K562 (cell line): ENCODE measurements at regions not wholly inside any gene's neighbourhood (a gene's known extent, or its start where the extent isn't known, plus 50 kb on each side); places are given as distances from the start of the nearest gene placed in this dataset.

Source experiments
- ATAC-seq: fragments of 200-7000 bp; cut with Tn5 transposase; 3 replicates; pipeline ENCODE4 v1.9.1; 2020; ENCODE audit warnings: moderate library complexity
- BruUV-seq: library from RNA; stranded (reverse); fragments of 400-500 nt; replicated peaks from 2 replicates; lab custom pipeline; 2021; lab: Mats Ljungman, UMichigan
- CTCF ChIA-PET: fragments of 300-600 bp; formaldehyde crosslinking; extraction: SDS; loops from one replicate; lab custom pipeline; 2021; ENCODE audit warnings: low intra/inter-chr PET ratio; lab: Yijun Ruan, JAX
- POLR2A ChIA-PET: fragments of 300-600, 350-650 bp; sonication (Branson Sonifier 250); formaldehyde crosslinking; extraction: SDS; loops from one replicate; lab custom pipeline; 2021; ENCODE audit warnings: antibody characterized with exemption, inconsistent platforms; lab: Yijun Ruan, JAX
- DNase-seq, 4 experiments: peaks; one replicate each; pipeline versions ENCODE4 v3.0.0 to v3.0.0-alpha.2; 2011 to 2018; ENCODE audit warnings: low spot score in 3 of 4, mixed read lengths in 3 of 4; ENCODE audit errors: extremely low read depth in 1 of 4
- FAIRE-seq: peaks from 2 replicates; lab custom pipeline; 2011; peaks lifted over from hg19 to GRCh38; lab: Jason Lieb, UNC
- H2AFZ ChIP-seq: 2 replicates; pipeline ENCODE4 v1.6.0; 2011; ENCODE audit warnings: low read depth, low read length, control low read depth, inconsistent platforms
- H3K27ac ChIP-seq: fragments of 200-600 bp; 3 replicates; pipeline ENCODE4 v1.8.0; 2011; ENCODE audit warnings: low read depth, mild to moderate bottlenecking, control low read depth, inconsistent platforms, low read length, moderate library complexity, mixed read lengths; ENCODE audit errors: extremely low read depth
- H3K27me3 ChIP-seq, 2 experiments: fragments of 300-600 bp in 1 of 2; 2 replicates in 1 of 2; 3 replicates in 1 of 2; pipeline versions ENCODE4 v1.6.0 to v1.8.0; 2011; ENCODE audit warnings: inconsistent platforms in 2 of 2, low read length in 2 of 2, mild to moderate bottlenecking in 1 of 2, mixed read lengths in 1 of 2, moderate library complexity in 1 of 2; ENCODE audit not compliant: control insufficient read depth in 2 of 2, insufficient read depth in 2 of 2
- H3K36me3 ChIP-seq: fragments of 300-600 bp; 3 replicates; pipeline ENCODE4 v1.8.0; 2011; ENCODE audit warnings: mild to moderate bottlenecking, low read length, inconsistent platforms; ENCODE audit not compliant: control insufficient read depth, insufficient read depth
- H3K4me1 ChIP-seq, 2 experiments: fragments of 200-600 bp in 1 of 2; replicated peaks in 1 of 2; 2 replicates in 1 of 2; 3 replicates in 1 of 2; pipeline versions ENCODE4 v1.5.1 to v1.8.0; 2011; ENCODE audit warnings: inconsistent platforms in 2 of 2, low read length in 2 of 2, mild to moderate bottlenecking in 1 of 2, mixed read lengths in 1 of 2, moderate library complexity in 1 of 2; ENCODE audit not compliant: control insufficient read depth in 2 of 2, insufficient read depth in 2 of 2
- H3K4me2 ChIP-seq: 2 replicates; pipeline ENCODE4 v1.6.1; 2011; ENCODE audit warnings: low read length, control low read depth, inconsistent platforms, mixed read lengths; ENCODE audit not compliant: insufficient read depth
- H3K4me3 ChIP-seq: fragments of 200-600 bp; sonication (generic), shearing (Covaris generic); 2 replicates; pipeline ENCODE4 v1.5.1; 2016; ENCODE audit warnings: control low read depth, inconsistent platforms
- H3K79me2 ChIP-seq: fragments of 200-600 bp; 3 replicates; pipeline ENCODE4 v1.8.0; 2011; ENCODE audit warnings: low read length, inconsistent platforms; ENCODE audit not compliant: control insufficient read depth, insufficient read depth
- H3K9ac ChIP-seq, 2 experiments: 2 replicates each; pipeline versions ENCODE4 v1.6.0 to v1.6.1; 2011; ENCODE audit warnings: low read depth in 2 of 2, low read length in 2 of 2, control low read depth in 1 of 2, inconsistent platforms in 1 of 2, mild to moderate bottlenecking in 1 of 2, mixed read lengths in 1 of 2; ENCODE audit not compliant: insufficient read depth in 1 of 2
- H3K9me1 ChIP-seq: one replicate; pipeline ENCODE4 v1.6.0; 2011; ENCODE audit warnings: inconsistent platforms, mild to moderate bottlenecking, low read length, moderate library complexity; ENCODE audit not compliant: control insufficient read depth, insufficient read depth
- H3K9me3 ChIP-seq: replicated peaks from 2 replicates; pipeline ENCODE4 v1.5.1; 2011; ENCODE audit warnings: low read depth, low read length, inconsistent platforms; ENCODE audit not compliant: control insufficient read depth, insufficient read depth
- H4K20me1 ChIP-seq: replicated peaks from 2 replicates; pipeline ENCODE4 v1.6.1; 2011; ENCODE audit warnings: low read length, inconsistent platforms, mixed read lengths; ENCODE audit not compliant: control insufficient read depth, insufficient read depth
- ATF1 ChIP-seq, 2 experiments: fragments of 450-650 bp in 1 of 2; IDR thresholded peaks; 2 replicates each; pipeline ENCODE4 v1.6.1; 2016; ENCODE audit warnings: missing compliant biosample characterization in 1 of 2, missing genetic modification characterization in 1 of 2
- CREBBP ChIP-seq: IDR thresholded peaks from one replicate; pipeline ENCODE4 v1.6.1; 2012; ENCODE audit warnings: low read depth, mild to moderate bottlenecking, control low read depth, inconsistent platforms, low read length
- HDGF ChIP-seq: fragments of 450-650 bp; IDR thresholded peaks from 2 replicates; pipeline ENCODE4 v1.6.1; 2016
- HMGXB4 ChIP-seq: sonication (generic); formaldehyde crosslinking; IDR thresholded peaks from 2 replicates; pipeline ENCODE4 v1.8.1; 2023; ENCODE audit warnings: mild to moderate bottlenecking, missing genetic modification reagents
- MCM2 ChIP-seq: fragments of 450-650 bp; IDR thresholded peaks from 2 replicates; pipeline ENCODE4 v1.6.1; 2017; ENCODE audit warnings: low read depth, mild to moderate bottlenecking
- MNT ChIP-seq, 2 experiments: fragments of 450-650 bp; conservative IDR thresholded peaks; 2 replicates each; pipeline ENCODE4 v1.6.1; 2017; ENCODE audit warnings: mild to moderate bottlenecking in 2 of 2, moderate library complexity in 2 of 2
- POLR2AphosphoS2 ChIP-seq: IDR thresholded peaks from 2 replicates; pipeline ENCODE4 v1.6.1; 2012; ENCODE audit warnings: low read length, improper control_type of control experiment
- SP1 ChIP-seq: sonication (generic); formaldehyde crosslinking; IDR thresholded peaks from 2 replicates; pipeline ENCODE4 v1.8.1; 2022; ENCODE audit warnings: mild to moderate bottlenecking, missing genetic modification reagents
- TEAD1 ChIP-seq, 2 experiments: fragments of 450-650 bp in 1 of 2; sonication (generic) in 1 of 2; formaldehyde crosslinking; IDR thresholded peaks; 2 replicates each; pipeline versions ENCODE4 v1.4.0 to v1.8.0; 2020 to 2022; ENCODE audit warnings: mild to moderate bottlenecking in 2 of 2, missing genetic modification reagents in 1 of 2
- YBX1 ChIP-seq: fragments of 450-650 bp; IDR thresholded peaks from 2 replicates; pipeline ENCODE4 v1.7.1; 2016; ENCODE audit warnings: mild to moderate bottlenecking
- ZBTB49 ChIP-seq: sonication (generic); formaldehyde crosslinking; IDR thresholded peaks from 2 replicates; pipeline ENCODE4 v1.8.0; 2022; ENCODE audit warnings: missing genetic modification reagents, mild to moderate bottlenecking, borderline replicate concordance
- ZNF277 ChIP-seq: fragments of 250-450 bp; sonication (Bioruptor Pico); IDR thresholded peaks from 2 replicates; pipeline ENCODE4 v1.8.0; 2022; ENCODE audit warnings: inconsistent platforms, mild to moderate bottlenecking, moderate library complexity, borderline replicate concordance
- WGBS: fragments of 100-300 bp; shearing (Covaris generic); methylation state at CpG from one replicate; pipeline ENCODE4 v1.1.6; 2016; ENCODE audit warnings: low coverage, mixed read lengths; ENCODE audit not compliant: insufficient coverage; ENCODE audit errors: missing lambda C conversion rate; 5-methylcytosine and 5-hydroxymethylcytosine counted together
- in situ Hi-C: fragments of 300-500 bp; cut with MboI; formaldehyde crosslinking; loops from 4 replicates; pipeline ENCODE4 v1.15.0; 2018; ENCODE audit warnings: inconsistent platforms, mixed read lengths
- intact Hi-C: fragments of 100-400 bp; cut with micrococcal nuclease; formaldehyde crosslinking; loops from 2 replicates; pipeline ENCODE4 v1.14.2; 2022

- no peak for TF ChIP-seq SP1 (CRISPR knock-in tag)
- TF ChIP-seq ZNF277 (CRISPR knock-in tag), result no peak
- no peak for TF ChIP-seq MNT (conservative IDR thresholded peaks at IDR 0.05)
- no peak for TF ChIP-seq ATF1 (CRISPR knock-in tag; IDR thresholded peaks at IDR 0.05)
- no peak for TF ChIP-seq ATF1 (tag; IDR thresholded peaks at IDR 0.05)
- no peak for TF ChIP-seq HDGF
These were observed 285.0 kb downstream of the SLC6A15 start (continued) for GRCh38 chr12:84627593-84627992.

GRCh38 chr12:84624601-84625000 lies 288.0 kb downstream of the SLC6A15 start:
- no peaks in the 10 kb centered on the region for H3K27me3 ChIP-seq
- CTCF ChIA-PET, result no interaction called here
- no peak overlapping the region for H3K27ac ChIP-seq
- no peaks in the 10 kb centered on the region for H3K79me2 ChIP-seq
- in situ Hi-C loops (no loop called here), intact Hi-C loops (no loop called here)
- no peaks in the 10 kb centered on the region for H3K36me3 ChIP-seq
- TF ChIP-seq POLR2AphosphoS2 (no peak), ZBTB49 (CRISPR knock-in tag) (no peak), TEAD1 (CRISPR knock-in tag; IDR thresholded peaks at IDR 0.05) (no peak), MCM2 (no peak), CREBBP (no peak), YBX1 (no peak), HMGXB4 (no peak)
- ATAC-seq (no peak), DNase-seq (no peak), FAIRE-seq (no peak)
- no peak overlapping the region for H2AFZ ChIP-seq
- H4K20me1 ChIP-seq, result no peaks in the 10 kb centered on the region
- H3K9me1 ChIP-seq, result no peaks in the 10 kb centered on the region
- 5% methylated on average over 1 of the region's 1 CpG for WGBS
- POLR2A ChIA-PET, result no interaction called here
- no peaks in the 10 kb centered on the region for H3K9me3 ChIP-seq
- H3K4me2 ChIP-seq, result no peak overlapping the region
- H3K4me1 ChIP-seq, result no peaks in the 10 kb centered on the region
- H3K4me3 ChIP-seq, result no peak overlapping the region
- no peak overlapping the region for H3K9ac ChIP-seq
- BruUV-seq, result no TSS peak
